Fibroblast of lung (primary cell): ENCODE measurements at regions not wholly inside any gene's neighbourhood (a gene's known extent, or its start where the extent isn't known, plus 50 kb on each side); places are given as distances from the start of the nearest gene placed in this dataset.

Source experiments
- EZH2 ChIP-seq: IDR thresholded peaks from 2 replicates; pipeline ENCODE4 v1.5.1; 2012; ENCODE audit warnings: low read length, control low read depth, mild to moderate bottlenecking; ENCODE audit errors: missing control alignments
- TF ChIP-seq, protein P1 (sequence below), 2 donors: IDR thresholded peaks in 1 of 2; conservative IDR thresholded peaks in 1 of 2; 1 replicate in 1 of 2; 2 replicates in 1 of 2; pipeline ENCODE4 v1.5.1; 2011 to 2012; ENCODE audit warnings: low read length in 2 of 2, control low read depth in 1 of 2, inconsistent platforms in 1 of 2, low read depth in 1 of 2, mild to moderate bottlenecking in 1 of 2

DNA sequence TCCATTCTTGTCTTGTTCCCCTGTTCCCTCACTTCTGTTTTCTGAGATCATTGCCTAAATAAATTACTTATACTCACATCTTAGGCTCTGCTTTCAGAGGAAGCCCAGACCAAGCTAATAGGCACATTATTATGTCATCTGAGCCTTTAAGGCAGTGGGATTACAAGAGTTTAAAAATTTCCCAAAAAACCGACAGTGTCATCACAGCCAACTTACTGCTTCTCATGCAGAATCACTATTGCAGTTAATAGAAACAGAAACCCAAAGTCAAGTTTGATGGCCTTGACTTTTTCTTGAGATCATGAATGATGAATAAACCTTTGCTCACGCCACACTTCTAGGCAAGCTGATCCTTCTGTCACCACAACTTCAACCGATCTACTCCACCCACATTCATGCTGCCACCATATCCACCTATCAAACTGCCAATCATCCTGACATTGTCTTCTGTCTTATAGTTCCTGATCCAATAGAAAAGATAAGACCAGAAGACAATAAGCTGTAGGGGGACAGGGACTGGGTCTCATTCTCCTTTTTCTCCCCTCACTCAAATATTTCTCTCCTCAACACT lies 142.7 kb upstream of the CREB1 start:
- TF ChIP-seq, protein P1, sequence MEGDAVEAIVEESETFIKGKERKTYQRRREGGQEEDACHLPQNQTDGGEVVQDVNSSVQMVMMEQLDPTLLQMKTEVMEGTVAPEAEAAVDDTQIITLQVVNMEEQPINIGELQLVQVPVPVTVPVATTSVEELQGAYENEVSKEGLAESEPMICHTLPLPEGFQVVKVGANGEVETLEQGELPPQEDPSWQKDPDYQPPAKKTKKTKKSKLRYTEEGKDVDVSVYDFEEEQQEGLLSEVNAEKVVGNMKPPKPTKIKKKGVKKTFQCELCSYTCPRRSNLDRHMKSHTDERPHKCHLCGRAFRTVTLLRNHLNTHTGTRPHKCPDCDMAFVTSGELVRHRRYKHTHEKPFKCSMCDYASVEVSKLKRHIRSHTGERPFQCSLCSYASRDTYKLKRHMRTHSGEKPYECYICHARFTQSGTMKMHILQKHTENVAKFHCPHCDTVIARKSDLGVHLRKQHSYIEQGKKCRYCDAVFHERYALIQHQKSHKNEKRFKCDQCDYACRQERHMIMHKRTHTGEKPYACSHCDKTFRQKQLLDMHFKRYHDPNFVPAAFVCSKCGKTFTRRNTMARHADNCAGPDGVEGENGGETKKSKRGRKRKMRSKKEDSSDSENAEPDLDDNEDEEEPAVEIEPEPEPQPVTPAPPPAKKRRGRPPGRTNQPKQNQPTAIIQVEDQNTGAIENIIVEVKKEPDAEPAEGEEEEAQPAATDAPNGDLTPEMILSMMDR (conservative IDR thresholded peaks at IDR 0.05 in 1 of 2, IDR thresholded peaks at IDR 0.05 in 1 of 2; ENCODE audit: low read depth in 1 of 2, low read length in 2 of 2), result no peak
- TF ChIP-seq EZH2, result no peak
